ENCODE measurements at regions not wholly inside any gene's neighbourhood (a gene's known extent, or its start where the extent isn't known, plus 50 kb on each side); places are given as distances from the start of the nearest gene placed in this dataset.

GRCh38 chr13:22288496-22288895 is 617.6 kb downstream of the FGF9 start:
- no peak overlapping the region for H3K23ac ChIP-seq (ENCODE audit: insufficient read length, low read depth, low read length)
- no peak overlapping the region for H4K91ac ChIP-seq (ENCODE audit: insufficient read length, low read depth, low read length)
- no peak for TF ChIP-seq CTCF (conservative IDR thresholded peaks at IDR 0.05)
- H3K18ac ChIP-seq (ENCODE audit: insufficient read length, low read depth, low read length) = no peak overlapping the region
- no peak overlapping the region for H3K27ac ChIP-seq (ENCODE audit: insufficient read length, low read depth, low read length)
- no peak overlapping the region for H2AFZ ChIP-seq (ENCODE audit: low read length)
- no peak overlapping the region for H3K56ac ChIP-seq (ENCODE audit: insufficient read length, low read depth, low read length)
- H3K9me3 ChIP-seq (ENCODE audit: control insufficient read depth, low read depth, low read length) = no peaks in the 10 kb centered on the region
- H3K27me3 Mint-ChIP-seq (ENCODE audit: low read depth) = no peaks in the 10 kb centered on the region
- no peak overlapping the region for H2BK120ac ChIP-seq (ENCODE audit: low read depth, low read length, poor library complexity, severe bottlenecking)
- H4K20me1 ChIP-seq (ENCODE audit: control insufficient read depth, insufficient read depth, insufficient read length) = no peaks in the 10 kb centered on the region
- H3K79me2 ChIP-seq (ENCODE audit: insufficient read depth, low read length) = no peaks in the 10 kb centered on the region
- no peaks in the 10 kb centered on the region for H3K23me2 ChIP-seq (ENCODE audit: insufficient read length, low read depth, low read length, poor library complexity, severe bottlenecking)
- H2BK20ac ChIP-seq (ENCODE audit: low read depth, low read length, poor library complexity, severe bottlenecking) = no peak overlapping the region
- no CpG with 5 or more reads among the region's 4 CpGs for WGBS (ENCODE audit: extremely low coverage, insufficient read length, low lambda C conversion rate)
- no peaks in the 10 kb centered on the region for H3K9me3 Mint-ChIP-seq
- H3K4me3 Mint-ChIP-seq = no peak overlapping the region
- no peaks in the 10 kb centered on the region for H3K4me1 ChIP-seq (ENCODE audit: insufficient read depth, low read length)
- H2BK5ac ChIP-seq (ENCODE audit: insufficient read length, low read length) = no peak overlapping the region
- H3K36me3 Mint-ChIP-seq (ENCODE audit: insufficient read depth in 1 of 3, low read depth in 3 of 3) = peaks cover 0 to 1% (median 0%) of the 10 kb centered on the region in 3 experiments; a peak in 1 of 7 replicates
- no peak overlapping the region for H3K4me2 ChIP-seq (ENCODE audit: insufficient read depth, insufficient read length, low read length)
- no peak overlapping the region for H3K14ac ChIP-seq (ENCODE audit: insufficient read depth, low read length)
- H2BK15ac ChIP-seq (ENCODE audit: low read depth, low read length) = no peak overlapping the region
- H3K9ac ChIP-seq (ENCODE audit: extremely low read depth, insufficient read length, low read length) = no peak overlapping the region
- H2BK12ac ChIP-seq (ENCODE audit: insufficient read length, low read depth, low read length) = no peak overlapping the region
- no peaks in the 10 kb centered on the region for H3K27me3 ChIP-seq (ENCODE audit: insufficient read depth, low read length)
- no peak overlapping the region for H3K27ac Mint-ChIP-seq
- no peak overlapping the region for H2AK5ac ChIP-seq (ENCODE audit: insufficient read length, low read length)
- H4K5ac ChIP-seq (ENCODE audit: insufficient read length, low read depth, low read length) = no peak overlapping the region
- H3K4ac ChIP-seq (ENCODE audit: low read depth, low read length) = no peak overlapping the region
- H3K4me1 Mint-ChIP-seq = 0 out of 4 replicates have a peak, but pooled peaks cover 0 to 4% of the 10 kb centered on the region in 2 experiments
- no peaks in the 10 kb centered on the region for H3K79me1 ChIP-seq (ENCODE audit: insufficient read depth, low read depth, low read length, poor library complexity, severe bottlenecking)
- no peak overlapping the region for H3T11ph ChIP-seq (ENCODE audit: low read length)
- DNase-seq = no peak
- H4K8ac ChIP-seq (replicated peaks; ENCODE audit: insufficient read length, low read depth, low read length) = no peak overlapping the region
